DND-41 (cell line): ENCODE measurements at regions not wholly inside any gene's neighbourhood (a gene's known extent, or its start where the extent isn't known, plus 50 kb on each side); places are given as distances from the start of the nearest gene placed in this dataset.

ENCODE experiments used
- ATAC-seq: fragments of 200-7000 bp; cut with Tn5 transposase; 3 replicates; pipeline ENCODE4 v1.9.1; 2021; ENCODE audit warnings: low read depth; ENCODE audit not compliant: insufficient read depth
- DNase-seq: peaks from one replicate; pipeline ENCODE4 v3.0.0-alpha.2; 2020
- H2AFZ ChIP-seq: 2 replicates; pipeline ENCODE4 v1.6.0; 2012; ENCODE audit warnings: low read depth, low read length
- H3K27ac ChIP-seq: 2 replicates; pipeline ENCODE4 v1.5.1; 2012; ENCODE audit warnings: low read length, inconsistent platforms
- H3K27me3 ChIP-seq: fragments of 200-600 bp; sonication (generic); 2 replicates; pipeline ENCODE4 v1.6.0; 2012; ENCODE audit warnings: low read length, mild to moderate bottlenecking, inconsistent platforms; ENCODE audit not compliant: insufficient read depth, poor library complexity
- H3K36me3 ChIP-seq: 2 replicates; pipeline ENCODE4 v1.5.1; 2012; ENCODE audit warnings: low read length, inconsistent platforms; ENCODE audit not compliant: insufficient read depth
- H3K4me1 ChIP-seq: 2 replicates; pipeline ENCODE4 v1.5.1; 2012; ENCODE audit warnings: mild to moderate bottlenecking, low read length; ENCODE audit not compliant: insufficient read depth
- H3K4me2 ChIP-seq: 2 replicates; pipeline ENCODE4 v1.6.0; 2012; ENCODE audit warnings: mild to moderate bottlenecking, moderate library complexity, low read length, inconsistent platforms; ENCODE audit not compliant: insufficient read depth
- H3K4me3 ChIP-seq, 2 experiments: fragments of 200-600 bp in 1 of 2; shearing (Covaris generic) in 1 of 2; 2 replicates each; pipeline ENCODE4 v1.5.1; 2012 to 2016; ENCODE audit warnings: inconsistent platforms in 2 of 2, low read length in 2 of 2, mild to moderate bottlenecking in 2 of 2, low read depth in 1 of 2, moderate library complexity in 1 of 2
- H3K79me2 ChIP-seq: 2 replicates; pipeline ENCODE4 v1.6.0; 2012; ENCODE audit warnings: low read length, inconsistent platforms; ENCODE audit not compliant: insufficient read depth
- H3K9ac ChIP-seq: 2 replicates; pipeline ENCODE4 v1.6.0; 2012; ENCODE audit warnings: low read depth, mild to moderate bottlenecking, inconsistent platforms, low read length, moderate library complexity
- H3K9me3 ChIP-seq: 2 replicates; pipeline ENCODE4 v1.5.1; 2012; ENCODE audit warnings: low read length, moderate library complexity, mild to moderate bottlenecking, inconsistent platforms; ENCODE audit not compliant: insufficient read depth, severe bottlenecking
- H4K20me1 ChIP-seq: 2 replicates; pipeline ENCODE4 v1.6.0; 2012; ENCODE audit warnings: low read length; ENCODE audit not compliant: insufficient read depth
- EZH2 ChIP-seq: IDR thresholded peaks from 3 replicates; pipeline ENCODE4 v1.6.1; 2012; ENCODE audit warnings: borderline replicate concordance, low read depth, mild to moderate bottlenecking, moderate library complexity, low read length, inconsistent platforms; ENCODE audit not compliant: severe bottlenecking
- TF ChIP-seq, protein P1 (sequence below): IDR thresholded peaks from 2 replicates; pipeline ENCODE4 v1.5.1; 2012; ENCODE audit warnings: borderline replicate concordance, low read length, moderate library complexity, mild to moderate bottlenecking; ENCODE audit not compliant: poor library complexity, severe bottlenecking; ENCODE audit errors: extremely low read depth

DNA sequence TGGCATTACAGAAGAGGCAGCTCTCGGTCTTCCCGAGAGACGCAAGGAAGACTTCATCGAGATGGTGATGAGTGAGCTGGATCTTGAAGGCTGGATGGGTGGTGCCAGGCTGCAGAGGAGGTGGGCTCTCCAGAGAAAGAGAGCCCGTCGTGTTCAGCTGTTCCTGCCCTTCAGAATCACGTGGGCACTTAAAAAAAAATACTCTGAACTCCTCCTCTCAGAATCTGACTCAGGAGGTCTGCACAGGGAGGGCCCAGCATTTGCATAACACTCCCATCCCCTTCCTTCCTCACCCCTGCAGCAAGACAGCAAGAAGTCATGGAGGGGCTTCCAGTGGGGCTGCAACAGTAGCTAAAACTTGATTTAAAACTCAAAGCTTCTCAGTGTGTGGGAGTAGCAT lies 203.0 kb downstream of the ATPSCKMT start:
- no peaks in the 10 kb centered on the region for H3K27me3 ChIP-seq
- H3K4me2 ChIP-seq, result no peak overlapping the region
- H3K4me3 ChIP-seq, result no peak overlapping the region
- no peak for DNase-seq
- H3K27ac ChIP-seq, result no peak overlapping the region
- H3K79me2 ChIP-seq, result no peaks in the 10 kb centered on the region
- no peaks in the 10 kb centered on the region for H3K4me1 ChIP-seq
- ATAC-seq, result no peak
- peaks cover 9% of the 10 kb centered on the region for H3K9me3 ChIP-seq
- no peaks in the 10 kb centered on the region for H3K36me3 ChIP-seq
- H3K9ac ChIP-seq, result no peak overlapping the region
- H4K20me1 ChIP-seq, result no peaks in the 10 kb centered on the region
- no peak for TF ChIP-seq EZH2
- H2AFZ ChIP-seq, result no peak overlapping the region

DNA sequence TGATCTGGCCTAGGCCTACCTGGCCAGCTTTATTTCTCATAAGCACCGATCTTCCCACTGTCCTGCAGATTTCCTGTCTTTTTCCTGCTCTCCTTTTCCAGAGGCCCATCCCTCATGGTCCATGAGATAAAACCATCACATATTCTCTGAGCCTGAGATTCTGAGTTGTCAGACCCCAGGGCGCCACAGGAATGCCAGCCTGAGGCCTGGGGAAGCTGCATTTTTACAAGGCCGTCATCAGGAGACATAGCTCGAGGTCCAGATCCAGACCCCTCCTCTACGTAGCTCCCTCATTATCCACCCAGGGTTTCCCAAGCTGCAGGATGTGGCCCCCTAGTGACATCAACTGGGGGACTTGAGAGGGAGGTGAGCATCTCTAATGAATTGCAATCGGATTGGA lies 204.3 kb downstream of the ATPSCKMT start:
- no peak overlapping the region for H3K27ac ChIP-seq
- ATAC-seq, result no peak
- no peaks in the 10 kb centered on the region for H3K4me1 ChIP-seq
- H3K79me2 ChIP-seq, result no peaks in the 10 kb centered on the region
- TF ChIP-seq, protein P1, sequence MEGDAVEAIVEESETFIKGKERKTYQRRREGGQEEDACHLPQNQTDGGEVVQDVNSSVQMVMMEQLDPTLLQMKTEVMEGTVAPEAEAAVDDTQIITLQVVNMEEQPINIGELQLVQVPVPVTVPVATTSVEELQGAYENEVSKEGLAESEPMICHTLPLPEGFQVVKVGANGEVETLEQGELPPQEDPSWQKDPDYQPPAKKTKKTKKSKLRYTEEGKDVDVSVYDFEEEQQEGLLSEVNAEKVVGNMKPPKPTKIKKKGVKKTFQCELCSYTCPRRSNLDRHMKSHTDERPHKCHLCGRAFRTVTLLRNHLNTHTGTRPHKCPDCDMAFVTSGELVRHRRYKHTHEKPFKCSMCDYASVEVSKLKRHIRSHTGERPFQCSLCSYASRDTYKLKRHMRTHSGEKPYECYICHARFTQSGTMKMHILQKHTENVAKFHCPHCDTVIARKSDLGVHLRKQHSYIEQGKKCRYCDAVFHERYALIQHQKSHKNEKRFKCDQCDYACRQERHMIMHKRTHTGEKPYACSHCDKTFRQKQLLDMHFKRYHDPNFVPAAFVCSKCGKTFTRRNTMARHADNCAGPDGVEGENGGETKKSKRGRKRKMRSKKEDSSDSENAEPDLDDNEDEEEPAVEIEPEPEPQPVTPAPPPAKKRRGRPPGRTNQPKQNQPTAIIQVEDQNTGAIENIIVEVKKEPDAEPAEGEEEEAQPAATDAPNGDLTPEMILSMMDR, result no peak
- no peak overlapping the region for H3K4me3 ChIP-seq
- no peaks in the 10 kb centered on the region for H3K36me3 ChIP-seq
- no peak overlapping the region for H3K9ac ChIP-seq
- peaks cover 3% of the 10 kb centered on the region for H3K9me3 ChIP-seq
- H4K20me1 ChIP-seq, result no peaks in the 10 kb centered on the region
- DNase-seq, result no peak
- H3K27me3 ChIP-seq, result no peaks in the 10 kb centered on the region
- H2AFZ ChIP-seq, result no peak overlapping the region
- H3K4me2 ChIP-seq, result no peak overlapping the region

DNA sequence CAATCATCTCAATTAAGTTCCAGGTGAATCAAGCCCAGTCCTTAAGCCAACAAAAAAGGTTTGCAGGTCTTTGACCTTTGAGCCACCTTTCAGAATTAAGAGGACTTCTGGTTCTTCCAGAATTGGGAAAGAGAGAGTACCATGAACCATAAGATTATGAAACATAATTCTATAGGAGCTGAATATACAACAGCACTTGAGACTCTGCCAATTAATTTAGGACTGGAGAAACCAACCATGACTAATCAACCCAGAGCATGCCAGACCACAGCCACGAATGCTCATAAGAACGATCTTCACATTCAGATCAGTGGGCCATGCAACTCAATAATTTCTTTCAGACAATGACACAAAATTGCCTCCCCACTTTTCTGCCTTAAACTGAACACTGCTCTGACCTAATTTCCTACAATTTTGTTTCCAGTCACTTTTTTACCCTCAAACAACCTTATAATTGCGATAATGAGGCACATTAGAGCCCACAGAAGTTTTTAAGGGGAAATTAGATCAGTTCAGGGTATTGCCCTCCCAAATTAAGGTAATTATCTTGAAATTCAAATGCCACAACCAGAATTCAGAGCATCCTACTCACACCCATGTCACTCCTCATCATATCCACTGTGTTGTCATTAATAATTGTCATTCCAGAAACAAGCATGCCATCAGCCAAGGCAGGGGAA lies 213.4 kb downstream of the ATPSCKMT start:
- Histone ChIP-seq H3K4me3 (no peak overlapping the region), H3K36me3 (no peaks in the 10 kb centered on the region), H2AFZ (no peak overlapping the region), H3K4me1 (no peaks in the 10 kb centered on the region), H3K79me2 (no peaks in the 10 kb centered on the region), H3K9ac (no peak overlapping the region), H3K27me3 (no peaks in the 10 kb centered on the region), H3K4me2 (no peak overlapping the region), H4K20me1 (no peaks in the 10 kb centered on the region), H3K9me3 (no peaks in the 10 kb centered on the region), H3K27ac (no peak overlapping the region)
- ATAC-seq, result no peak
- no peak for DNase-seq
- TF ChIP-seq EZH2, result no peak
- TF ChIP-seq, protein P1, result no peak

DNA sequence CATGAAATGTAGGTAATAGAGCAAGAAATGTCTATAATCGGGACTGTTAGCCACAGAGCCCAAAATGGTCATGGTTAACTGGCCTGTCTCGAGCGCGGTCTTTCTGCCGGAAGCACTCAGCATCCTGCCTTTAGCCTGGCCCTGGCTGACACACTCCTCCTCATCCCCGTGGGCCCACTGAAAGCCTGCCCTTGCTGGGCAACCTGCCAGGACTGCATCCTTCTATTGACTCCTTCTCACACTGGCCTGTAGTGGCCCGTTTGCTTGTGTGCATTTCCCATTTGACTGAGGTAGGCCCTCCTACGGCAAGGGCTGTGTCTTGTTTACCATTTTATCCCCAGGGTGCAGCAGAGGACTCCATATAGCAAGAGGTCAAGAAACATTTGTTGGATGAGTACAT lies 215.7 kb downstream of the ATPSCKMT start:
- DNase-seq, result no peak
- ATAC-seq, result no peak
- Histone ChIP-seq H3K27ac (no peak overlapping the region), H3K9me3 (no peaks in the 10 kb centered on the region), H3K4me1 (no peaks in the 10 kb centered on the region), H3K79me2 (no peaks in the 10 kb centered on the region), H3K27me3 (no peaks in the 10 kb centered on the region), H3K9ac (no peak overlapping the region), H3K4me2 (no peak overlapping the region), H2AFZ (no peak overlapping the region), H3K36me3 (no peaks in the 10 kb centered on the region), H3K4me3 (no peak overlapping the region), H4K20me1 (no peaks in the 10 kb centered on the region)
- TF ChIP-seq EZH2, result no peak
- TF ChIP-seq, protein P1, result no peak
